Retina (tissue), 1 donor: ENCODE measurements at regions not wholly inside any gene's neighbourhood (a gene's known extent, or its start where the extent isn't known, plus 50 kb on each side); places are given as distances from the start of the nearest gene placed in this dataset.
"Not testable (repeated sequence)": the region's sequence is repeated elsewhere in the genome, so short reads cannot be mapped to it uniquely, and the experiment has no call there.

Experiments
- DNase-seq: peaks from one replicate; pipeline ENCODE4 v3.0.0-alpha.2; 2016

- DNase-seq: not testable (repeated sequence)
These were observed 70.8 kb downstream of the TBC1D26 start for GRCh38 chr17:15802917-15803316.

- not testable (repeated sequence) for DNase-seq
These were observed 74.7 kb downstream of the TBC1D26 start for GRCh38 chr17:15806825-15807224.

GRCh38 chr17:15813388-15813787 is 81.3 kb downstream of the TBC1D26 start:
- not testable (repeated sequence) for DNase-seq

GRCh38 chr17:15814003-15814402 is 81.9 kb downstream of the TBC1D26 start:
- not testable (repeated sequence) for DNase-seq

- not testable (repeated sequence) for DNase-seq
These were observed 85.8 kb downstream of the TBC1D26 start for GRCh38 chr17:15817861-15818260.

GRCh38 chr17:15822280-15822679 is 90.2 kb downstream of the TBC1D26 start:
- DNase-seq: not testable (repeated sequence)

- DNase-seq: peak; percentile 69
These were observed 96.7 kb downstream of the TBC1D26 start for GRCh38 chr17:15828727-15829314.

- DNase-seq: not testable (repeated sequence)
These were observed 98.1 kb downstream of the TBC1D26 start for GRCh38 chr17:15830221-15830620.

- DNase-seq: not testable (repeated sequence)
These were observed 99.1 kb downstream of the TBC1D26 start for GRCh38 chr17:15831182-15831581.

GRCh38 chr17:15832921-15833480 is 100.9 kb downstream of the TBC1D26 start:
- not testable (repeated sequence) for DNase-seq

GRCh38 chr17:15833890-15834289 is 101.8 kb downstream of the TBC1D26 start:
- not testable (repeated sequence) for DNase-seq

- DNase-seq: not testable (repeated sequence)
These were observed 103.4 kb downstream of the TBC1D26 start for GRCh38 chr17:15835481-15835880.

- peak; percentile 12 for DNase-seq
These were observed 104.3 kb downstream of the TBC1D26 start for GRCh38 chr17:15836249-15836982.

- DNase-seq: not testable (repeated sequence)
These were observed 104.9 kb downstream of the TBC1D26 start for GRCh38 chr17:15836991-15837390.

- DNase-seq: not testable (repeated sequence)
These were observed 97.3 kb upstream of the ADORA2B start for GRCh38 chr17:15847447-15848229.

- DNase-seq: peak; percentile 22
These were observed 95.9 kb upstream of the ADORA2B start for GRCh38 chr17:15849054-15849453.

- not testable (repeated sequence) for DNase-seq
These were observed 94.9 kb upstream of the ADORA2B start for GRCh38 chr17:15850071-15850470.

- DNase-seq: not testable (repeated sequence)
These were observed 94.2 kb upstream of the ADORA2B start for GRCh38 chr17:15850687-15851086.

GRCh38 chr17:15852863-15853262 is 92.1 kb upstream of the ADORA2B start:
- DNase-seq: not testable (repeated sequence)

GRCh38 chr17:15856191-15856590 is 88.7 kb upstream of the ADORA2B start:
- not testable (repeated sequence) for DNase-seq

- DNase-seq: not testable (repeated sequence)
These were observed 88.2 kb upstream of the ADORA2B start for GRCh38 chr17:15856745-15857144.

GRCh38 chr17:15858082-15858481 is 86.8 kb upstream of the ADORA2B start:
- not testable (repeated sequence) for DNase-seq

GRCh38 chr17:15860774-15861173 is 84.2 kb upstream of the ADORA2B start:
- DNase-seq: not testable (repeated sequence)
